GF-D8 (cell line): ENCODE measurements at regions not wholly inside any gene's neighbourhood (a gene's known extent, or its start where the extent isn't known, plus 50 kb on each side); places are given as distances from the start of the nearest gene placed in this dataset.
"Not testable (repeated sequence)": the region's sequence is repeated elsewhere in the genome, so short reads cannot be mapped to it uniquely, and the experiment has no call there.

Experiments used
- DNase-seq: peaks from one replicate; lab custom pipeline; 2025; lab: John Stamatoyannopoulos, UW

DNA sequence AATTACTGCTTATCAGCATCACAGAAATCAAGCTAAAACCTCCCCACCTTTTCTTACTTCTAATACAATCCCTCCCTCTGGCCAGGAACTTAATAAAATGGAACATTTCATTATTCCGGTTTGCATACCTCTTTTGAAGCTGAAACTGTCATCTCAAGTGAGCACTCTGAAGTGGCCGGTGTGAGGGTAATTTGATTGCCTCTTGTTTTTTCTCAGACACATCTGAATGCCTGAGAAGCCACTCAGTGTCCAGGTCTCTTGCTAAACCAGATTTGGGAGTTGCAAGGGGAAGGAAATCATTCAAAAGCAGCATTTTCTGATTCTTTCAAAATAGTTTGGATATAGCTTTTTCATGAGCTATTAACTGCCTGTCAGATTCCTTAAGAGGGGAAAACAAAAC, 190.3 kb downstream of the C1D start:
- DNase-seq, result no peak

DNA sequence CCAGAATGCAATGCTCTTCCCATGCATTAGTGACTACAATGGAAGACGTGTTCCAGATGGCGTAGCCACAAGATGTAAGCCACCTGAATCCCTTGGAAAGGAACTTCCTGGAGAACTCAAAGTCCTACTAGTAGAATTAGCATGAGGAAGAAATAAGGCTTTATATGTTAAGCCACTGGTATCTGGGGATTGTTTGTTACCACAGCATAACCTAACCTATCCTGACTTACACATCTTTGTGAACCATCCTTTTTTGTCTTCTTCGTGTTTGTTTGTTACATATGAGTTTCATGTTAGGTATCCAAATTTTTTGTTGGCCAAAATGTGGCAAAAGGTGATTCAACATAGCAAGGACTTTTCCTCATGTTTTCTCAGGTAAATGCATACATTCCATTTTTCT, 188.9 kb downstream of the C1D start:
- DNase-seq, result no peak

DNA sequence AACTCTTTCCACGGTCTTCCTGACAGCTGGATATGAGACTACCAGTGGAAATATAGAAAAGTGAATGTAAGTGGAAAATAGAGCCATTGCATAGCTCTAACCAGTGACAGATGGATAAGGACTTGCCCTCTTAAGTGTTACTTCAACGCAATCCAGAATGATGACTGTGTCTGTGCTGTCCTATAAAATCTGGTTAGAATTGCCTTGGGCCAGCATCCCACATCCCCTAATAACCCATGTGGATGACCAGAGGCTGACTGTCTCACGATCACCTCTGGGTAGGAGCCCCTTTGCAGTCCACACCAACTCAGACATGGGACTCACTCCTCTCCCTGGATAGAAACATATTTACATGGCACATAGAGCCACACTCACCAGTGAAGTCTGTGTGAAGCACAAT, 186.6 kb downstream of the C1D start:
- no peak for DNase-seq

DNA sequence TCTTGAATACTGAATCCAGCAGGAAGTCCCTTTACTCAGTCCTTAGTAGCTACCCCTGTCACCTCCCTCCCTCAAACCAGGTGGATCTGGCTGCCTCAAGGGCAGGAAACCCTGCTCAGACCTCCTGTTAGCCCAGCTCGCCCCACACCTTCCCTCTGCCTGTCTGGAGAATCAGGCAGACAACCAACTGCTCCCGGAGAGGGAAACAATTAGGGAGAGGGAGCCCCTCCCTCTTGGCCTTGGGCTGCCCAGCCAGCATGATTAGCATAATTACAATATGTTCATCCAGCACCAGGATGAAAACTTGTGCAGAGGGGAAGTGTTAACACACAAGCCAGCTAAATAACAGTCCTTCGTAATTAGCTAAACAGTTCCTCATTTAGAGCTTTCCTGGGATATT, 185.5 kb downstream of the C1D start:
- DNase-seq, result no peak

DNA sequence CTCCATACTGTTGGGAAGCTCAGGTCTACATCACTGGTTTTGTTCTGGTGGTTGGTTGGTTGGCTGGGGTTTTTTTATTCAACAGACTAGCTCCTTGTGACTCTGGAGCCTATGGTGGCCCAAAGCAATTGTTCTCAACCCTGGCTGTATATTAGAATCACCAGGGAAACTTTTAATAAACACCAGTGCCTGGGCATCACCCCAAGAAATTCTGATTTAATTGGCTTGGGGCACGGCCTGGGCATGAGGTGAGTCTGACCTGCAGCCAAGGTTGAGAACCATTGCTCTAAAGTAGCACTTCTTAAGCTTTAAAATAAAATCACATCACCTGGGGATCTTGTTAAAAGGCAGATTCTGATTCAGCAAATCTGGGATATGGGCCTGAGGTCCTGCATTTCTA, 184.1 kb downstream of the C1D start:
- DNase-seq, result no peak

DNA sequence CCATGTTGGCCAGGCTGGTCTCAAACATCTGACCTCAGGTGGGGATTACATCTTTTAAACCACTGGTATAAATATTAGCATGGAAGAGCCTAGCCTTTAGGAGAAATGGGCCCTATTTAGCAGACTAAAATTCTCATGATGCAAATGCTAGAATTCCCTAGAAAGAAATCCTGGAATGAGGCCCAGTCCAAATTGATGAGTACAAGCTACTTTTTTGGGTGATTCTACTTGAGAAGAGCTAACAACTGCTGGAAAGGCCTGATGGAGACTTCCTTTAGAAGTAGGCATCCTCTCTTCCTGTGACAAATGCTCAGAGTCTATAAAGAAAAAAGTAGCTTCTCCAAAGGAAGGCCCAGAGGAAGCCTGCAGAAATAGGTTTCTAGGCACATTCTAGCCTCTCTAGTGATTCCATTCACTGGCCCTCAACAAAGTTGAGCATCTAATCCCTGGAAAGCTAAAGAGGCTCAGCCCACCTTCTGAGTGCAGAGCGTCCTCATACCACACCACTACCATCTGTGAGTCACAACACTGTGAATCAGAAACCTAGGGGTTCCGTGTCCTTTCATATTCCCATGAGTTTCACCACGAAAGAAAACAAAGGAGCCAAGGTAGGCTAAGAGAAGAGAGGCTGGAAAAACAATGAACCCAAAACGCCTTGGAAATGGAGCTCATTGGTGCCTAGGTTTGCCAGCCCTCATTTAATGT, 183.1 kb downstream of the C1D start:
- DNase-seq, result no peak

DNA sequence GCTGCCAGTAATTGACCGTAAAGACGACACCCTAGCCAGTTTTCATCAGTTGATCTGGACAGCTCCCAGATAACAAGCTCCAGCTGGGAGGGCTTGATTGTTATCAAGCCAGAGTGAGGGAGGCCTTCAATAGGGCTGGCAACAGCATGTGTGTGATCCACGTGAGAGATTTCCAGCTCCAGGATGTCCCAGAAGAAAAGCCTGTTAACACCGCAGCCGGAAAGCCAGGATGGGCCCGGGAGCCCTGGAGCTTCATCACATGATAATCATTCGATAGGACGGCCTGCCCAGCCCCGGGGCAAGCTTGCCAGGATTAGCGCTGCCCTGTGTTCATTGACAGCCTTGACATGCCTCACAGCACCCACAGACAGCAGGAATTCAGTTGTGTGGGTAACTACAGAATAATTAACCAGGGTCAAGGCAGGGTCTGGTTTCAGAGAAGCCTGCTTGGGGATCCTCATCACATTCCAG, 182.5 kb downstream of the C1D start:
- DNase-seq, result no peak

DNA sequence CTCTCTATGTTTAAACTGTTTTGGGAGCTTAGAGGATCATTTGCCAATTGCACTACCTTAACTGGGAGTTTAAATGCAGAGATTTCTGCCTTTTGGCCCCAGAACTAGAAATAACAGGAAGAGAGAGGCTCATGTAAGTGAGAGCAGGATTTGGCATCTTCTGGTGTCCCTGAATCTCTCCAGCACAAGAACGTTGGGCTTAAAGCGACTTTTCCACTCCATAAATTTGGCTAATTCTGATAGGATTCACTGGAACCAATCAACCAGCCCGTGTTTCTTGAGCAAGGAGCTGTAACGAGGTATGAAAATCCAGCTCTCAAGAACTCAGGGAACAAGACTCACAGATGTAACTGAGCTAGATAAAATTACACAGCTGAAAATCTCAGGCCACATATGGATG, 181.0 kb downstream of the C1D start:
- DNase-seq, result no peak

DNA sequence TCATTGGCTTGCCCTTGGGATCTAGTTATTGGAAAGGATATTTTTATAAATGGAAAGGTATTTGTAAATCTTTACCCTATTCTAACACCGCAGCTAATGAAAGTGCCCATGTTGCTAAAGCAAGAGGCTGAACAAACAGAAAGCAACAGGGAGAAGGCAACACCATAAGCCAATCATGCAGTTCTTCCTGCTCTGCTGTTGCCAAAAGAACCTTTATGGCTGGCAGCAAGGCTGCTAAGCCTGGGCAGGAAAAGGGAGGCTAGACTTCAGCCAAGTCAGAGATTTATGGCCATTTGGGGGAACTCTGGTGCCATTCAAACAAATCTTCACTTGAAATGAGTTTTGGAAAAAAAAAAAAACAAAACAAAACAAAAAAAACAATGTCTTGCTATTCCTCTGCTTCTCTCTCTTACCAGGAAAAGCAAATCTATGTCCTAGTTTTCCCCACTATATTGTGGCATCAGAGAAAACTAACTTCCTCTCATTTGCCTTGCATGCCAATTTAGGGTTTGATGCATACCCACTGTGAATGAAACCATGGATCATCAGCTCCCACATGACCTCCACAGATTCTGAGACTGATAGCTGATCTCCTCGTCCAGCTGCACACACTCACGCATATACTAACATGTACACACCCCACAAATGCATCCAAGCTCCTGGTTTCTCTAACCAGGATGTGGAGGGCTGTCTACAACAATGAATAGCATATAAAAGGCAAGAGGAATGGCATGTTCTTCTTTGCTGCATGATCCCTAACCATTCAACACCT, 179.3 kb downstream of the C1D start:
- no peak for DNase-seq

DNA sequence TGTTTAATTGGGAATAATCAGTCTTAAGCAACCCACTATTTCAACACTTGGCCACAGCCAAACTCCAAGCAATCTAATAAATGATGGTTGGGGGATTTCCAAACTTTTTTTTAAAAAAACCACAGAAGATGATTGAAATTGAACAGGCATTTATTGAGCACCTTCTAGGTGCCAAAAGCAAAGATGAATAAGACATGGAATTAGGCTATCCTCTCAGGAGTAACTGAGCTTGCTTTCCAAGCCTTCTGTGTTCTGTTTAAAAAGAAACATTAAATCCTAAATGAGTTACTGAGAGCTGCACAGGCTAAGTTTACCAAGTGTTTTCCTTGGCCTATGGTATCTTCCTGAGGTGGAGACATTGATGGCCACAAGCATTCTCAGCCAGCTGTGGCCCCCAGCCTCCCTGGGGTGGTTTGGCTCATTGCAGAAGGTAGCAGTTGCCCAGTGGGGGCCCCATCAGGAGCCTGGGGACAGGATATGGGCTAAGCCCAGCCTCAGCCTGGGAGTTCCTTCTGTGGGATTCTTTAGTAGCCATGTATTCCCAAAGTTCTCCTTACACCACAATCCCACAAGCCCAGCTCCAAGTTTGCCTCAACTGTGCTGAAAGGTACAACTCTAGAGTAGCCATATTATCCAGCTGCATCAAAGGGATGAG, 174.3 kb downstream of the C1D start:
- DNase-seq, result no peak

DNA sequence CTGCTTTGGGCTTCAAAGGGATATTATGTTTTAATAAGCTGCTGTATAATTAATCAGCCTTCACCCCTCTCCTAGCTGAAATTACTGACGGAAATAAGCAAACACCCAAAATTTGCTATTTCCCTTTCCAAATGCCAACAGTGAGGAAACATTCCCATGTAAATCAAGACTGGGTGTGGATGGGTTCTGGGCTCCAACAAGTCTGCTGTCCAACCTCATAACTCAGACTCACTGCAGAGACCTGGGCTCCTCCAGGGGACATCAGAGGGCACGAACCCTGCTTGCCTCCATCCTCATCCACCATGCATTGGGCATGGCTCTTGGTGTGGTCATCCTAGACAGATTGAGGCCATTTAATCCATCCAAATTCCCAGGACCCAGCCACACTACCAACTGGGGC, 173.7 kb downstream of the C1D start:
- DNase-seq, result no peak

DNA sequence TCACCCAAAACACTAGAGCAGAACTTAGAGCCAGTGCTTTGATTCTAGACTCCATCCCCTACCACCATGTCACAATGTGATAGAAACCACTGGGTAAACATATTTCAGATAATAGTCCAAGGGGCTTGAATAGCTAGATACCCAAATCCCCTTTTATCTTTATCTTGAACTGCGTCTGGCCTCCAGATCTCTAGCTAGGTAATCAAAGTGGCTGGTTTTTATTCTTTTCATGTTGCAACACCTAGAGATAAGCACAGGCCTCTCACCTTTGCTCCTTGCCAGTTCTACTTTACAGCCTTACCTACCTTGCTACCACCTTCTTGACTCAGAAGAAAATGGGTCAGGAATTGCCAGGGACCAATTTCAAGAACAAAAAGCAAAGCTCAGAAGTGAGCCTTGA, 171.2 kb downstream of the C1D start:
- DNase-seq, result no peak

DNA sequence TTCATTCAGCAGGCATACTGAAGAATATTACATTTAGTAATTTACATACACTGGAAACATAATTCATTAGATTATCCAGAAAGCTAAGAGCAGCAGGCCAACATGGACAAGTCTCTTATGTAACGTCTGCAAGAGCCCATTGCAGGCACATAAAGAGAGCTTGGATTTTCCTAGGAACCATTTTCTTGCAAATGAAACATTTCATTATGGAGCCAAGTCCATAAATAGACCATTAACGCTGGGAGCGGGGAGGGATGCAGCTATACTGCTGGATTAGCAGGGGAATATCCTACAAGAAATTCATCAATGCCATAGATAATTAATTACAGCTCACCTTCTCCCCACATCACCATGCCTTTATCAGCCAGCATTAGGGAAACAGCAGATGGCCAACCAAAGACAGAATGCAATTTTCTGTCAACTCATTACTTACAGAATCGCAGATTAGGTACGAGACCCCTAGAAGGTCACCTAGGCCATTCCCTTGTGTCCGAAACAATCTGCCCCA, 170.4 kb downstream of the C1D start:
- DNase-seq, result no peak

DNA sequence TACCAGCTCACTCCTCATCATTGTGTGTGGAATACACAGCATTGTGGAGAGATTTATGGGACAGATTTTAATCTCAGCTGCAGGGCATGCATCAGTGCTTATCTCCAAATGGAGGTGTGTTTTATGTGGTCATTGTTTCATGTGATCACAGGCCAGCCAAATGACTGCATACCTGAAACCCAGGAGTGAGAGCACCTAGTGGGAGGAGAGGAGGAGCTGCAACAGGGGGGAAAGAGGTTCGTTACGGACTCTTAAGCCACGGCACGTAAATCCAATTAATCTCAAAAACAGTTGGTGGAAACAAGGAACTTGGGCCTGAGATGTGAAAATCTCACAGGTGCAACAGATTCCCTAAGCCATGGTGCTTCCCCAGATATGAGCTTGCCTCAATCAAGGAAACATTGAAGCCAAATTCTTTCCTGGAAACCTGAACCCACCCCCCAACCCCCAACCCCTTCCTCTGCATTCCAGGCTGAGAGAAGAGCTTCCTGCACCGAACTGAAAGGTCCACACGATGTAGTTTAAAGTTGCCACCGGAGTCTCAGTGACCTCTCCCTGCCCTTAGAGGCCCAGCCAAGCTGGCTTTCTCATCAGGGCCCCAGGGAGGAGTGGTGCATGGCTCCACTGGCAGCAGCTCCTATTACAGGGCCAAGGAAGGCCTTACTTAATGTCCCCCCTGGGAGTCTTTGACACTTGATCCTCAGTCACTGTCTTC, 167.4 kb downstream of the C1D start:
- DNase-seq, result no peak

DNA sequence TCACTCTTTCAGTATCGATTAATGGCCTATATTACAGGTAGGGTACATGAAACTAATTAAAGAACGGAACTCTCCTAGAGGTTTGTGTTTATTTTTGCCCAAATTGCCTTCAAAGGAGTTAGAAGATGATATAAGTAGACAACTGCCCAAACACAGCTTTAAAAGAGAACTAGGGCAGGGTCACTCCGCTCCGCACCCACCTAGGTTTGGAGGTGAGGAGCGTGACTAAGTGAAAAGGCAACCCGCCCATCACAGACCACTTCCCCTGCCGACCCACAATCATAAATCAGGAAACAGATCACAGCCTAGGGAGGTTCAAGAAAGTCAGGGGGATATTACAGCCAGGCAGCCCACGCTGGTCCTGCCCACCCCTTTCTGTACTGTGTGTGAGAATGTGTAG, 166.7 kb downstream of the C1D start:
- no peak for DNase-seq

DNA sequence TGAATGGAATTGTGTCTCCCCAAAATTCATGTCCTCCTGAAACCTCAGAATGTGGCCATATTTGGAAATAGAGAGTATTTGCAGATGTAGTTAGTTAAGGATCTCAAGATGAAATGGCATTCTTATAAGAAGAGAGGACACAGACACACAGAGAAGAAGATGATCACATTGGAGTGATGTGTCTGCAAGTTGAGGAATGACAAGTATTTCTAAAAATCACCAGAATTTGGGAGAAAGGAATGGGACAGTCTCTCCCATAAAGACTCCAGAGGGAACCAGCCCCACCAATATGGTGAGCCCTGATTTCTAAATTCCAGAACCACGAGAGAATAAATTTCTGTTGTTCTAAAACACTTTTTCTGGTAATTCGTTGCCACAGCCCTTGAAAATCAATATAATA, 166.3 kb downstream of the C1D start:
- no peak for DNase-seq

DNA sequence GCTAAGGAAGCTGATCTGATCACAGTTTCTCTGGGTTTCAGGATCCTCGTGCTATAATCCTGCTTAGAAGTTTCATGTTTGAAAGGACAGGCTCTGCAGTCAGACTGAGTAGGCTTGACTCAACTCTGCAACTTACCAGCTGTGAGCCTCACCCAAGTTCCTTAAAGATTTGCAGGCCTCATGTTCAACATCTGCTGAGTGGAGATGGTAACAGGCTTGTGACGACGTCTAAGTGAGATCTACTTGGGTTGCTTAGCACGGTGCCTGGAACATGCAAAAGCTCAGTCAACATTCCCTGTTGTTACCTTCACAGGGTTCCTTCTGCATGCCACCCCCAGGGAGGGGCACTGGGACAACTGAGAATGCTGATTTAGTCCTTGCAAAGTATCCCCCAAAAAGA, 164.2 kb downstream of the C1D start:
- no peak for DNase-seq

DNA sequence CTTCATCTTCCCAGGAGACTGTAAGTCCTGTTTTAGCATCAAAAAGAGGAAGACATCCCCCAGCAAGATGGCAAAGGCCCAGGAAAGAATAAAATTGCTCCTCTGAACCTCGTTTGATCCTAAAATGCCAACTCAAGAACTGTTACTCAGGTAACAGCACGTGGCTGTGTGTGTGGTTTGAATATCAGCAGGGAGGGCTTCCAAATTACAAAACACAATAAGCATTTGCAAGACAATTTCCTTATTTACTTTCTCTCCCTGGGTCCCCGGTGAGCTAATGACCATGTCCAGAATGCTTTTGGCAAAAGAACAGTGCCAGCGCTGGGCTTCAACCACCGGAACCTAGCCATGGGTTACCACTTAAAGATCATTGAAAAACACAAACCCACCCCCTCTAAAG, 163.6 kb downstream of the C1D start:
- DNase-seq, result no peak

DNA sequence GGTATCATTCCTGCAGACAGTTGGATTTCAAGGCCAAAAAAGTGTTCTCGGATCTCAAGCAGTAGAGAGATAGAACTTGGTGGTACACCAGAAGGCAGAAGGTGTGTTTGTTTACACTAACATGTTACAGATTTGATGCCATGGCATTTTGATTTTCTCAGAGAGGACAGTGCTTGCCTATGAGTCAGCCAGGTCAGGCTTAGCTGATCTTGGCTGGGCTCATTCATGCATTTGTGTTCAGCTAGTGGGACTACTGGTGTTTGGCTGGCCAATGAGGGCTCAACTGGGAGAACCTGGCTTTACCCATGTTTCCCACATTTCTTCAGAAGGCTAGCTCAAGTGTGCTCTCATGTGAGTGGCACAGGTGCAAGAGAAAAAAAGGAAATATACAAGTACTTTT, 162.0 kb downstream of the C1D start:
- no peak for DNase-seq

DNA sequence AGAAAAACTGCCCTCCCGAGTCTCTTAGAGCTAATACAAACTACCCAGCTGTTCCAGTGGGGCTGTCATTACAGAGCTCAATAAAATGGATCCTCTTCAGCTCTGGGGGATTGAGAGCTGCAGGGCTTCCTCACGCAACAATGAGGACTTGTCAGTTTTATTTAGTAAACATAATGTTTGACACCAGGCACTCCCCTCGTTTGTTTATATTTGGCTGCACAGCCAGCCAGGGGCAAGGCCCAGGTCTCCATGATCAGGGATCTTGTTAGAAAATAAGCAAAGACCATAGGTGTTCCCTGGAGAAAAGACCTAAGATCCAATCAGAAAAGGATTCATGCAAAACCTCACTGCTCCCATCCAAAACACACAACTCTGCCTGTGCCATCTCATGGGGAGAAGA, 158.2 kb downstream of the C1D start:
- no peak for DNase-seq

DNA sequence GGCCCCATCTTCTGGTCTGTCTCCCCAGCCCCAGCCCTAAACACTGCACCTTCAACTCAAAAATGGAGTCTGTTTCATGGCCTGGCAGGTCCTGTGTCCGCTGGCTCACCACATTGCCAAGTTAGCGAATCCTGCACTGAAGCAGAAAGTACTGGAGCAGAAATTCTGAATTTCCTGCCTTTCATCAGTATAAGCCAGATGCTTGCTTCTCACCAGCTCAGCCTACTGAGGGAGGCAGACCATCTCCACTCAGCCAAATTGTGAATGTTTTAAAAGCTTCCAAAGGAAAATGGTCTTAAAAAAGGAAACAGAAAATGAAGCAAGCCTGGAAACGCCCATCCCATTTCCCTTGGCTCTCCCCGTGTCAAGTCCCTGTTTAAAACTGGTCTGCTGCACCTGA, 157.8 kb downstream of the C1D start:
- DNase-seq, result no peak

DNA sequence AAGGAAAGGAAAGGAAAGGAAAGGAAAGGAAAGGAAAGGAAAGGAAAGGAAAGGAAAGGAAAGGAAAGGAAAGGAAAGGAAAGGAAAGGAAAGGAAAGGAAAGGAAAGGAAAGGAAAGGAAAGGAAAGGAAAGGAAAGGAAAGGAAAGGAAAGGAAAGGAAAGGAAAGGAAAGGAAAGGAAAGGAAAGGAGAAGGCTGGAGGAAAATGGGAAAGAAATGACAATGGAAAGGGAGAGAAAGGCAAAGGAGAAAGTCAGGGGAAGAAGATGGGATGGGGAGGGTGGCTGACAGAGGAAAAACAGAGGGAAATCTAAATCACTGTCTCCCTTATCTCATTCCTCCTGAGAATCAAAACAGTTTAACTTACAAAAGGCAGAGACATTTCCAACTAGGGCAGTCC, 156.3 kb downstream of the C1D start:
- DNase-seq, result not testable (repeated sequence)
